Colonic mucosa (tissue), 4 donors: ENCODE measurements at regions not wholly inside any gene's neighbourhood (a gene's known extent, or its start where the extent isn't known, plus 50 kb on each side); places are given as distances from the start of the nearest gene placed in this dataset.

Experiments used
- DNase-seq: peaks from one replicate; pipeline ENCODE4 v3.0.0-alpha.2; 2020
- H3K27ac ChIP-seq: fragments of 200-600 bp; one replicate; pipeline ENCODE4 v1.8.0; 2021
- H3K27me3 ChIP-seq: fragments of 200-600 bp; one replicate; pipeline ENCODE4 v1.8.0; 2021
- H3K36me3 ChIP-seq: fragments of 200-600 bp; one replicate; pipeline ENCODE4 v1.8.0; 2021
- H3K4me1 ChIP-seq: fragments of 200-600 bp; one replicate; pipeline ENCODE4 v1.8.0; 2021; ENCODE audit warnings: mild to moderate bottlenecking
- H3K4me3 ChIP-seq: fragments of 200-600 bp; one replicate; pipeline ENCODE4 v1.8.0; 2021
- H3K9ac ChIP-seq, 2 donors: one replicate each; pipeline ENCODE4 v1.7.0; 2013; ENCODE audit warnings: control low read depth in 2 of 2, low read depth in 2 of 2, low read length in 2 of 2
- H3K9me3 ChIP-seq: fragments of 200-600 bp; one replicate; pipeline ENCODE4 v1.8.0; 2021
- intact Hi-C: fragments of 100-400 bp; cut with DNase I; formaldehyde crosslinking; loops from one replicate; pipeline ENCODE4 v1.14.1; 2022
- TF ChIP-seq, protein P1 (sequence below): fragments of 200-600 bp; IDR thresholded peaks from one replicate; pipeline ENCODE4 v1.8.0; 2022; ENCODE audit warnings: antibody characterized with exemption, mild to moderate bottlenecking
- donor health status: healthy.
- donor health status: DM: no; HTN: no; CAD: no.
- donor health status: DM: no; HTN: no; CAD: no.

GRCh38 chr5:159527546-159528254, 197.4 kb upstream of the IL12B start:
- H3K27ac ChIP-seq, result no peak overlapping the region
- TF ChIP-seq, protein P1, sequence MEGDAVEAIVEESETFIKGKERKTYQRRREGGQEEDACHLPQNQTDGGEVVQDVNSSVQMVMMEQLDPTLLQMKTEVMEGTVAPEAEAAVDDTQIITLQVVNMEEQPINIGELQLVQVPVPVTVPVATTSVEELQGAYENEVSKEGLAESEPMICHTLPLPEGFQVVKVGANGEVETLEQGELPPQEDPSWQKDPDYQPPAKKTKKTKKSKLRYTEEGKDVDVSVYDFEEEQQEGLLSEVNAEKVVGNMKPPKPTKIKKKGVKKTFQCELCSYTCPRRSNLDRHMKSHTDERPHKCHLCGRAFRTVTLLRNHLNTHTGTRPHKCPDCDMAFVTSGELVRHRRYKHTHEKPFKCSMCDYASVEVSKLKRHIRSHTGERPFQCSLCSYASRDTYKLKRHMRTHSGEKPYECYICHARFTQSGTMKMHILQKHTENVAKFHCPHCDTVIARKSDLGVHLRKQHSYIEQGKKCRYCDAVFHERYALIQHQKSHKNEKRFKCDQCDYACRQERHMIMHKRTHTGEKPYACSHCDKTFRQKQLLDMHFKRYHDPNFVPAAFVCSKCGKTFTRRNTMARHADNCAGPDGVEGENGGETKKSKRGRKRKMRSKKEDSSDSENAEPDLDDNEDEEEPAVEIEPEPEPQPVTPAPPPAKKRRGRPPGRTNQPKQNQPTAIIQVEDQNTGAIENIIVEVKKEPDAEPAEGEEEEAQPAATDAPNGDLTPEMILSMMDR, result no peak
- no peak overlapping the region for H3K4me3 ChIP-seq
- no peaks in the 10 kb centered on the region for H3K36me3 ChIP-seq
- no peaks in the 10 kb centered on the region for H3K4me1 ChIP-seq
- no peak for DNase-seq
- H3K9me3 ChIP-seq, result no peaks in the 10 kb centered on the region
- no peak overlapping the region for H3K9ac ChIP-seq
- intact Hi-C loops, result no loop called here
- H3K27me3 ChIP-seq, result no peaks in the 10 kb centered on the region

DNA sequence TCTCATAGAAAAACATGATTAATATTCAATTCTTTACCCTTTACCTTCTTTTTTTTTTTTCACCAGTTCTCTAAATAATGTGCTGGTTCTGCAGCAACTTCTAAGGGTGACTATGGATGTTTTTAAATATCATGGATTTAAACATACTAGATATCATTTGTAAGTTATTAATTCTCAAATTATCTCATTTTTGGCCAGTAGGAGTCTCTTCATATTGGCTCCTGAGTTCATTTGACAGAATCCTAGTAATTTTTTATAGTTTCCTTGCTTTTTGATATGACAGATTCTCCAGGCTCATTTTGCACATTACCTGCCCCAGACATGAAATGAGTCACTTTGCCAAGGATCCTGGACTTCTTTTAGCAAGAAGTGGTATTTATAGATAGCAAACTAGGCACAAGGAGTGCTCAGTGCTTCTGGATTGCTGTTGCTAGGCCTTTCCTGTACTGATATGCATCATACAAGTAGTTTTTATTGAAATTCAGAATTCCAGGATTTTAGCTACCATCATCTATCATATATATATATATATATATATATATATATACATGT, 201.3 kb upstream of the IL12B start:
- Histone ChIP-seq H3K36me3 (no peaks in the 10 kb centered on the region), H3K27me3 (no peaks in the 10 kb centered on the region), H3K27ac (no peak overlapping the region), H3K4me3 (no peak overlapping the region), H3K9ac (no peak overlapping the region), H3K9me3 (no peaks in the 10 kb centered on the region), H3K4me1 (no peaks in the 10 kb centered on the region)
- DNase-seq, result no peak
- intact Hi-C loops, result no loop called here
- TF ChIP-seq, protein P1, result no peak

DNA sequence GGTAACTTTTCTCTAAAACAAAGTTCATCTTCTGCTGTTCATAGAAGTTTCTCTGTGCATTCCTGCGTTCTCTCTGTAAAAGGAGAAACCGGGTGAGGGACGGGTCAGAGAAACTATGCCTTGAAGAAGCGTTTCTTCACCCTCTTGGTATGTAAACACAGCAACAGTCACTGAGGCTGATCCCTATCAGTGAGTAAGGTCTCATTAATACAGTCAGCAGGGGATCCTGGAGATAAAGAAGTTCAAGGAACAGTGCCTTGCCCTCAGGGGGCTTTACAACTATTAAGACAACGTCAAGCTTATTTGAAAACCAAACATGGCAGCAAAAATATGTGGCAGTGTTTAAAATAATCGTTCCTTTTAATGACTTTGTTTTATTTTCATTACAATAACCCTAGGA, 202.9 kb upstream of the IL12B start:
- TF ChIP-seq, protein P1, result no peak
- Histone ChIP-seq H3K9ac (no peak overlapping the region), H3K4me3 (no peak overlapping the region), H3K36me3 (no peaks in the 10 kb centered on the region), H3K27me3 (no peaks in the 10 kb centered on the region), H3K4me1 (no peaks in the 10 kb centered on the region), H3K27ac (no peak overlapping the region), H3K9me3 (no peaks in the 10 kb centered on the region)
- DNase-seq, result no peak
- intact Hi-C loops, result no loop called here

- Histone ChIP-seq H3K27ac (no peak overlapping the region), H3K9me3 (no peaks in the 10 kb centered on the region), H3K4me1 (no peaks in the 10 kb centered on the region), H3K27me3 (no peaks in the 10 kb centered on the region), H3K36me3 (no peaks in the 10 kb centered on the region), H3K4me3 (no peak overlapping the region), H3K9ac (no peak overlapping the region)
- TF ChIP-seq, protein P1, result no peak
- DNase-seq, result no peak
- intact Hi-C loops, result no loop called here
These were observed 205.9 kb upstream of the IL12B start for GRCh38 chr5:159536166-159536565.

GRCh38 chr5:159536646-159537045, 206.4 kb upstream of the IL12B start:
- Histone ChIP-seq H3K27me3 (no peaks in the 10 kb centered on the region), H3K9me3 (no peaks in the 10 kb centered on the region), H3K4me3 (no peak overlapping the region), H3K9ac (no peak overlapping the region), H3K36me3 (no peaks in the 10 kb centered on the region), H3K4me1 (no peaks in the 10 kb centered on the region), H3K27ac (no peak overlapping the region)
- DNase-seq, result no peak
- TF ChIP-seq, protein P1, result no peak
- intact Hi-C loops, result no loop called here
